HG03135 (cell line): ENCODE measurements at regions not wholly inside any gene's neighbourhood (a gene's known extent, or its start where the extent isn't known, plus 50 kb on each side); places are given as distances from the start of the nearest gene placed in this dataset.

ENCODE experiments used
- ATAC-seq: cut with Tn5 transposase; IDR thresholded peaks from one replicate; pipeline ENCODE4 v1.9.1; 2021; ENCODE audit warnings: mild to moderate bottlenecking, moderate library complexity; ENCODE audit not compliant: unreplicated experiment

- no peak for ATAC-seq
Measured at GRCh38 chr5:93018461-93018860, 562.6 kb downstream of the NR2F1-AS1 start.

- no peak for ATAC-seq
Measured at GRCh38 chr5:93017849-93018248, 563.2 kb downstream of the NR2F1-AS1 start.

GRCh38 chr5:93017376-93017775, 563.6 kb downstream of the NR2F1-AS1 start:
- ATAC-seq: no peak

GRCh38 chr5:93010616-93011015, 570.4 kb downstream of the NR2F1-AS1 start:
- ATAC-seq: no peak

GRCh38 chr5:93010037-93010436, 571.0 kb downstream of the NR2F1-AS1 start:
- no peak for ATAC-seq

- no peak for ATAC-seq
Measured at GRCh38 chr5:93008502-93009207, 572.4 kb downstream of the NR2F1-AS1 start.

GRCh38 chr5:93006915-93007314, 574.1 kb downstream of the NR2F1-AS1 start:
- no peak for ATAC-seq

GRCh38 chr5:92998456-92998855, 582.6 kb downstream of the NR2F1-AS1 start:
- ATAC-seq: no peak

- ATAC-seq: no peak
Measured at GRCh38 chr5:92994392-92994791, 586.6 kb downstream of the NR2F1-AS1 start.

- no peak for ATAC-seq
Measured at GRCh38 chr5:92992073-92992472, 588.9 kb downstream of the NR2F1-AS1 start.

GRCh38 chr5:92991581-92992067, 589.4 kb downstream of the NR2F1-AS1 start:
- ATAC-seq: no peak

GRCh38 chr5:92990771-92991170, 590.2 kb downstream of the NR2F1-AS1 start:
- no peak for ATAC-seq

GRCh38 chr5:92981001-92981400, 600.0 kb downstream of the NR2F1-AS1 start:
- no peak for ATAC-seq

- ATAC-seq: no peak
Measured at GRCh38 chr5:92980491-92980890, 600.5 kb downstream of the NR2F1-AS1 start.

- no peak for ATAC-seq
Measured at GRCh38 chr5:92979716-92980115, 601.3 kb downstream of the NR2F1-AS1 start.

GRCh38 chr5:92977846-92978540, 603.0 kb downstream of the NR2F1-AS1 start:
- ATAC-seq: no peak

- ATAC-seq: no peak
Measured at GRCh38 chr5:92976156-92976555, 604.9 kb downstream of the NR2F1-AS1 start.

GRCh38 chr5:92969781-92970237, 611.2 kb downstream of the NR2F1-AS1 start:
- no peak for ATAC-seq

- no peak for ATAC-seq
Measured at GRCh38 chr5:92969191-92969780, 611.7 kb downstream of the NR2F1-AS1 start.

- no peak for ATAC-seq
Measured at GRCh38 chr5:92963800-92964199, 617.2 kb downstream of the NR2F1-AS1 start.

- ATAC-seq: no peak
Measured at GRCh38 chr5:92962752-92963151, 618.3 kb downstream of the NR2F1-AS1 start.

- no peak for ATAC-seq
Measured at GRCh38 chr5:92956886-92957285, 624.1 kb downstream of the NR2F1-AS1 start.
